H1 (cell line): ENCODE measurements at regions not wholly inside any gene's neighbourhood (a gene's known extent, or its start where the extent isn't known, plus 50 kb on each side); places are given as distances from the start of the nearest gene placed in this dataset.

Source experiments
- CTCF ChIA-PET: fragments of 300-600 bp; sonication (Branson Sonifier 250); formaldehyde crosslinking; loops from one replicate; lab custom pipeline; 2021; ENCODE audit not compliant: partially characterized antibody; lab: Charles Lee
- POLR2A ChIA-PET: fragments of 300-600 bp; sonication (Branson Sonifier 250); formaldehyde crosslinking; loops from one replicate; lab custom pipeline; 2021; ENCODE audit warnings: inconsistent platforms; ENCODE audit not compliant: partially characterized antibody; lab: Charles Lee
- DNase-seq, 2 experiments: peaks; one replicate each; pipeline versions ENCODE4 v3.0.0 to v3.0.0-alpha.2; 2010 to 2022; ENCODE audit warnings: low spot score in 2 of 2, low read depth in 1 of 2, mixed read lengths in 1 of 2
- FAIRE-seq: peaks from 2 replicates; lab custom pipeline; 2011; peaks lifted over from hg19 to GRCh38; lab: Jason Lieb, UNC
- H2AFZ ChIP-seq: 2 replicates; pipeline ENCODE4 v1.8.1; 2012; ENCODE audit warnings: low read length, inconsistent platforms
- H2AK5ac ChIP-seq: 2 replicates; pipeline ENCODE4 v1.6.1; 2013; ENCODE audit warnings: low read depth, low read length
- H2BK120ac ChIP-seq: replicated peaks from 2 replicates; pipeline ENCODE3; 2013; ENCODE audit warnings: low read depth, low read length, inconsistent platforms
- H2BK12ac ChIP-seq: 2 replicates; pipeline ENCODE4 v1.6.1; 2013; ENCODE audit warnings: low read depth, low read length
- H2BK15ac ChIP-seq: 2 replicates; pipeline ENCODE4 v1.6.1; 2013; ENCODE audit warnings: low read length
- H2BK20ac ChIP-seq: 2 replicates; pipeline ENCODE4 v1.6.1; 2013; ENCODE audit warnings: low read length
- H2BK5ac ChIP-seq: 2 replicates; pipeline ENCODE4 v1.6.1; 2013; ENCODE audit warnings: low read depth, low read length
- H3K14ac ChIP-seq: 2 replicates; pipeline ENCODE4 v1.6.1; 2013; ENCODE audit warnings: inconsistent platforms; ENCODE audit not compliant: insufficient read length
- H3K18ac ChIP-seq: 2 replicates; pipeline ENCODE4 v1.6.1; 2013; ENCODE audit warnings: low read length; ENCODE audit errors: extremely low read depth
- H3K23ac ChIP-seq: 2 replicates; pipeline ENCODE4 v1.6.1; 2013; ENCODE audit warnings: inconsistent platforms; ENCODE audit not compliant: insufficient read length
- H3K23me2 ChIP-seq: 2 replicates; pipeline ENCODE4 v1.6.1; 2013; ENCODE audit warnings: low read depth, low read length
- H3K27ac ChIP-seq: 2 replicates; pipeline ENCODE4 v1.6.1; 2011; ENCODE audit warnings: low read depth, low read length, inconsistent platforms
- H3K27me3 ChIP-seq, 4 experiments: replicated peaks in 1 of 4; 1 replicate in 1 of 4; 2 replicates in 3 of 4; pipeline versions ENCODE4 v1.6.1 to v1.8.1; 2011 to 2013; ENCODE audit warnings: low read length in 3 of 4, mild to moderate bottlenecking in 3 of 4, inconsistent platforms in 2 of 4, mixed read lengths in 2 of 4, moderate library complexity in 1 of 4; ENCODE audit not compliant: control insufficient read depth in 3 of 4, insufficient read depth in 3 of 4; ENCODE audit errors: extremely low read depth in 1 of 4
- H3K36me3 ChIP-seq, 4 experiments: 2 replicates each; pipeline versions ENCODE4 v1.6.1 to v1.8.1; 2011 to 2013; ENCODE audit warnings: mild to moderate bottlenecking in 4 of 4, low read length in 3 of 4, moderate library complexity in 2 of 4, control low read depth in 1 of 4, inconsistent platforms in 1 of 4; ENCODE audit not compliant: insufficient read depth in 4 of 4, control insufficient read depth in 2 of 4
- H3K4ac ChIP-seq: replicated peaks from 2 replicates; pipeline ENCODE3; 2013; ENCODE audit warnings: low read length, low read depth, mixed read lengths, inconsistent platforms; ENCODE audit not compliant: insufficient read length
- H3K4me1 ChIP-seq, 4 experiments: replicated peaks in 1 of 4; 1 replicate in 1 of 4; 2 replicates in 3 of 4; pipeline versions ENCODE4 v1.6.1 to v1.8.1; 2011 to 2013; ENCODE audit warnings: low read length in 3 of 4, inconsistent platforms in 2 of 4, mixed read lengths in 1 of 4; ENCODE audit not compliant: insufficient read depth in 4 of 4, control insufficient read depth in 3 of 4
- H3K4me2 ChIP-seq, 2 experiments: 2 replicates each; pipeline versions ENCODE4 v1.6.1 to v1.8.1; 2011 to 2013; ENCODE audit warnings: low read depth in 2 of 2, low read length in 2 of 2, control low read depth in 1 of 2, inconsistent platforms in 1 of 2, mild to moderate bottlenecking in 1 of 2; ENCODE audit not compliant: insufficient read depth in 1 of 2
- H3K4me3 ChIP-seq, 4 experiments: fragments of 200-600, 300-600 bp in 1 of 4; sonication (generic), shearing (Covaris generic), sonication (Bioruptor Twin) in 1 of 4; 2 replicates each; pipeline versions ENCODE4 v1.5.1 to v1.8.1; 2011 to 2016; ENCODE audit warnings: low read length in 4 of 4, low read depth in 3 of 4, control low read depth in 2 of 4, inconsistent platforms in 2 of 4, mild to moderate bottlenecking in 2 of 4, mixed read lengths in 1 of 4, moderate library complexity in 1 of 4; ENCODE audit not compliant: insufficient read depth in 2 of 4; ENCODE audit errors: extremely low read depth in 1 of 4
- H3K56ac ChIP-seq: replicated peaks from 2 replicates; pipeline ENCODE3; 2013; ENCODE audit warnings: low read depth, mild to moderate bottlenecking, mixed read lengths, low read length, inconsistent platforms; ENCODE audit not compliant: insufficient read length
- H3K79me1 ChIP-seq: 2 replicates; pipeline ENCODE4 v1.6.1; 2013; ENCODE audit warnings: low read depth, low read length, control low read depth
- H3K79me2 ChIP-seq, 2 experiments: 2 replicates each; pipeline versions ENCODE4 v1.6.1 to v1.8.1; 2012 to 2013; ENCODE audit warnings: low read length in 2 of 2, mild to moderate bottlenecking in 2 of 2, inconsistent platforms in 1 of 2; ENCODE audit not compliant: insufficient read depth in 2 of 2, control insufficient read depth in 1 of 2
- H3K9ac ChIP-seq, 4 experiments: replicated peaks in 1 of 4; 1 replicate in 1 of 4; 2 replicates in 3 of 4; pipeline versions ENCODE4 v1.6.1 to v1.8.1; 2011 to 2013; ENCODE audit warnings: low read depth in 3 of 4, low read length in 3 of 4, control low read depth in 2 of 4, mild to moderate bottlenecking in 2 of 4, moderate library complexity in 2 of 4, inconsistent platforms in 1 of 4; ENCODE audit errors: extremely low read depth in 1 of 4
- H3K9me3 ChIP-seq, 2 experiments: 2 replicates each; pipeline versions ENCODE4 v1.6.1 to v1.8.1; 2012 to 2013; ENCODE audit warnings: mild to moderate bottlenecking in 2 of 2, moderate library complexity in 2 of 2, control low read depth in 1 of 2, inconsistent platforms in 1 of 2, low read depth in 1 of 2, low read length in 1 of 2, mixed read lengths in 1 of 2; ENCODE audit not compliant: insufficient read depth in 2 of 2
- H4K20me1 ChIP-seq, 2 experiments: replicated peaks in 1 of 2; 2 replicates each; pipeline versions ENCODE3 to v1.8.1; 2011 to 2013; ENCODE audit warnings: inconsistent platforms in 2 of 2, low read length in 2 of 2, mild to moderate bottlenecking in 1 of 2; ENCODE audit not compliant: insufficient read depth in 2 of 2, control insufficient read depth in 1 of 2
- H4K5ac ChIP-seq: 2 replicates; pipeline ENCODE4 v1.6.1; 2013; ENCODE audit warnings: low read length, low read depth, mixed read lengths, inconsistent platforms; ENCODE audit not compliant: insufficient read length
- H4K8ac ChIP-seq: 2 replicates; pipeline ENCODE4 v1.8.0; 2013; ENCODE audit warnings: mild to moderate bottlenecking, moderate library complexity, low read length, inconsistent platforms; ENCODE audit not compliant: insufficient read depth; ENCODE audit errors: extremely low read depth
- H4K91ac ChIP-seq: replicated peaks from 2 replicates; pipeline ENCODE3; 2013; ENCODE audit warnings: low read length, mixed read lengths, inconsistent platforms; ENCODE audit not compliant: insufficient read length
- BACH1 ChIP-seq: IDR thresholded peaks from 2 replicates; pipeline ENCODE4 v1.6.1; 2012; ENCODE audit warnings: low read length, improper control_type of control experiment
- BCL11A ChIP-seq, 2 experiments: IDR thresholded peaks; one replicate each; pipeline ENCODE4 v1.6.1; 2011; ENCODE audit warnings: low read depth in 2 of 2, low read length in 2 of 2, mild to moderate bottlenecking in 2 of 2
- BRCA1 ChIP-seq: IDR thresholded peaks from 2 replicates; pipeline ENCODE4 v1.6.1; 2012; ENCODE audit warnings: low read depth, low read length, improper control_type of control experiment
- CEBPB ChIP-seq: IDR thresholded peaks from 2 replicates; pipeline ENCODE4 v1.6.1; 2012; ENCODE audit warnings: low read depth, low read length
- CTBP2 ChIP-seq: IDR thresholded peaks from 2 replicates; pipeline ENCODE4 v1.7.0; 2011; ENCODE audit warnings: borderline replicate concordance, mild to moderate bottlenecking, moderate library complexity, mixed read lengths, low read length; ENCODE audit not compliant: insufficient read depth, insufficient read length
- CTCF ChIP-seq, 3 experiments: IDR thresholded peaks; 1 replicate in 2 of 3; 2 replicates in 1 of 3; pipeline versions ENCODE4 v1.5.1 to v1.6.1; 2011; ENCODE audit warnings: low read length in 3 of 3, mild to moderate bottlenecking in 3 of 3, inconsistent platforms in 2 of 3, low read depth in 1 of 3, moderate library complexity in 1 of 3; ENCODE audit not compliant: insufficient read depth in 1 of 3; ENCODE audit errors: control extremely low read depth in 1 of 3
- KDM1A ChIP-seq: fragments of 200-600, 300-600 bp; sonication (generic); IDR thresholded peaks from 2 replicates; pipeline ENCODE4 v1.7.1; 2016; ENCODE audit warnings: mild to moderate bottlenecking, low read length, borderline replicate concordance
- POLR2A ChIP-seq, 2 experiments: IDR thresholded peaks; 1 replicate in 1 of 2; 2 replicates in 1 of 2; pipeline ENCODE4 v1.6.1; 2011; ENCODE audit warnings: low read depth in 2 of 2, low read length in 2 of 2, mild to moderate bottlenecking in 2 of 2; ENCODE audit errors: control extremely low read depth in 1 of 2
- POU5F1 ChIP-seq: IDR thresholded peaks from 2 replicates; pipeline ENCODE4 v1.6.1; 2011; ENCODE audit warnings: low read depth, mild to moderate bottlenecking, low read length, moderate library complexity
- SAP30 ChIP-seq: fragments of 300-600 bp; sonication (generic); IDR thresholded peaks from 2 replicates; pipeline ENCODE4 v1.7.1; 2012; ENCODE audit warnings: low read length, moderate library complexity, mild to moderate bottlenecking, inconsistent platforms; ENCODE audit not compliant: insufficient read depth, insufficient replicate concordance
- YY1 ChIP-seq: IDR thresholded peaks from 2 replicates; pipeline ENCODE4 v1.6.1; 2011; ENCODE audit warnings: low read depth, mild to moderate bottlenecking, low read length
- WGBS, 2 experiments: shearing (Covaris generic) in 1 of 2; methylation state at CpG; one replicate each; pipeline versions ENCODE4 v1.1.6 to v1.1.7; 2013 to 2015; ENCODE audit warnings: low lambda C conversion rate in 2 of 2, mixed read lengths in 2 of 2, inconsistent platforms in 1 of 2, low coverage in 1 of 2, missing lambda C conversion rate in 1 of 2; ENCODE audit not compliant: insufficient replicate concordance in 2 of 2, insufficient coverage in 1 of 2, insufficient read length in 1 of 2; ENCODE audit errors: extremely low coverage in 1 of 2, missing lambda C conversion rate in 1 of 2; 5-methylcytosine and 5-hydroxymethylcytosine counted together

- Histone ChIP-seq H3K9me3 (peaks cover 3% of the 10 kb centered on the region in 2 experiments; a peak in 3 of 4 replicates), H2BK5ac (no peak overlapping the region), H3K36me3 (peaks cover 0 to 3% (median 0%) of the 10 kb centered on the region in 4 experiments; a peak in 1 of 8 replicates), H2AK5ac (no peak overlapping the region), H3K79me1 (no peaks in the 10 kb centered on the region), H4K91ac (no peak overlapping the region), H3K79me2 (no peaks in the 10 kb centered on the region), H2BK20ac (no peak overlapping the region), H3K18ac (no peak overlapping the region), H3K4ac (no peak overlapping the region), H2BK120ac (no peak overlapping the region), H3K4me1 (no peaks in the 10 kb centered on the region), H2BK15ac (no peak overlapping the region), H3K56ac (no peak overlapping the region), H3K14ac (no peak overlapping the region), H3K23ac (no peak overlapping the region), H4K20me1 (no peaks in the 10 kb centered on the region), H4K5ac (no peak overlapping the region), H2AFZ (no peak overlapping the region), H3K4me2 (no peak overlapping the region), H4K8ac (no peak overlapping the region), H3K27ac (no peak overlapping the region), H3K4me3 (no peak overlapping the region), H3K23me2 (no peaks in the 10 kb centered on the region), H3K9ac (no peak overlapping the region), H3K27me3 (no peaks in the 10 kb centered on the region), H2BK12ac (no peak overlapping the region)
- WGBS, 2 experiments: 87% methylated on average over 2 of the region's 2 CpGs; no CpG with 5 or more reads in 1 of the 2 experiments
- CTCF ChIA-PET: interaction anchor here (1.2 kb wide), 1 partner anchor 52 kb away, joined by 4 read pairs; the partner anchor contains the start of gene TLCD4
- DNase-seq (no peak), FAIRE-seq (no peak)
- POLR2A ChIA-PET: no interaction called here
- no peak for TF ChIP-seq CTCF (IDR thresholded peaks at IDR 0.05; ENCODE audit: control extremely low read depth in 1 of 3, insufficient read depth in 1 of 3, low read depth in 1 of 3, low read length in 3 of 3)
- TF ChIP-seq POU5F1: no peak
- no peak for TF ChIP-seq BRCA1
- no peak for TF ChIP-seq BACH1
- TF ChIP-seq CTBP2: no peak
- TF ChIP-seq YY1: no peak
- no peak for TF ChIP-seq SAP30
- TF ChIP-seq CEBPB: no peak
- TF ChIP-seq KDM1A: no peak
- no peak for TF ChIP-seq BCL11A (IDR thresholded peaks at IDR 0.05; ENCODE audit: low read depth in 2 of 2, low read length in 2 of 2)
- TF ChIP-seq POLR2A (IDR thresholded peaks at IDR 0.05; ENCODE audit: control extremely low read depth in 1 of 2, low read depth in 2 of 2, low read length in 2 of 2): no peak
Observed at GRCh38 chr1:95169548-95169947, 52.4 kb downstream of the TLCD4 start.
